Mucosa of stomach (tissue), 1 donor: ENCODE measurements at regions not wholly inside any gene's neighbourhood (a gene's known extent, or its start where the extent isn't known, plus 50 kb on each side); places are given as distances from the start of the nearest gene placed in this dataset.

Source experiments
- H3K27me3 ChIP-seq: one replicate; pipeline ENCODE4 v1.7.0; 2013; ENCODE audit warnings: mild to moderate bottlenecking, low read length; ENCODE audit not compliant: control insufficient read depth, insufficient read depth
- H3K36me3 ChIP-seq: one replicate; pipeline ENCODE4 v1.7.0; 2013; ENCODE audit warnings: low read length; ENCODE audit not compliant: control insufficient read depth, insufficient read depth
- H3K4me1 ChIP-seq: one replicate; pipeline ENCODE4 v1.7.0; 2013; ENCODE audit warnings: mild to moderate bottlenecking, low read length; ENCODE audit not compliant: control insufficient read depth, insufficient read depth
- H3K4me3 ChIP-seq: one replicate; pipeline ENCODE4 v1.7.0; 2013; ENCODE audit warnings: low read length
- H3K9ac ChIP-seq: one replicate; pipeline ENCODE4 v1.7.0; 2013; ENCODE audit warnings: mild to moderate bottlenecking, low read length, moderate library complexity
- H3K9me3 ChIP-seq: one replicate; pipeline ENCODE4 v1.7.0; 2013; ENCODE audit warnings: mild to moderate bottlenecking, low read length, moderate library complexity; ENCODE audit not compliant: control insufficient read depth
- donor health status: Pancreatic carcinoma.

DNA sequence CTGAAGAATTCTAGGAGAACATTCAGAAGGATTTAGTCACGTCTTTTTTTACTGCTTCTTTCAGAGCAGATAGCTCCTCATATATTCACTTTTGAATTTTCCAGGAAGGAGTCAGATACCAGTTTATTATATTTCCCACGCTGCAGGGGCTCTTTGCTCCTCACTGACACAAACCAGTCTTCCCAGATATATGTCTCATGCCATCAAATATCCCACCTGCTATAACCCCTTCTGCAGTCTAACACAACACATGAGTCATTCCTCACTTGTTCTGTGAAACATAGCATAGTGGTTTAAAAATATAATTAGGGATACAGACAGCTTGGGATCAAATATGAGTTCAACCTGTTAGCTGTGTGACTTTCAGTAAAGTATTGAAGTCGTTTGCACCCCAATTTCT lies 251.7 kb upstream of the DPYD start:
- no peaks in the 10 kb centered on the region for H3K27me3 ChIP-seq
- H3K36me3 ChIP-seq: no peaks in the 10 kb centered on the region
- no peak overlapping the region for H3K4me3 ChIP-seq
- no peaks in the 10 kb centered on the region for H3K9me3 ChIP-seq
- no peak overlapping the region for H3K9ac ChIP-seq
- H3K4me1 ChIP-seq: no peaks in the 10 kb centered on the region

DNA sequence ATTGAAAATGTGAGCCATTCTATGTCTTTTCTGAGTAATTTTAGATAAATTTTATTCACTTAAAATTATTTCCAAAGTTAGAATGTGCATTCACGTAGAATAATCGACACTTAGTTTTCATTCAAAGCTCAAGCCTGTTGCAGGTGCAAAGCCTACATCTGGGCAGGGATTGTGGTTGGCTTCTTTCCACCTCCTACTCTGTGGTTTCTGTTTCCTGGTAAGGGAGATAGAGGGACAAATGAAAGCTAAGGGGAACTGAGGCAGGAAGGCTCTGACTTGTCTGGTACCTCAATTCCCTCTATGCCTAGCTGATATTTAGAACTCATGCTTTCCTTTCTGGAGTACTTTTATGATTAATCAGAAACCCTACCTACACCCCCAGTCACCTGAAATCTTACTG lies 251.2 kb upstream of the DPYD start:
- Histone ChIP-seq H3K36me3 (no peaks in the 10 kb centered on the region), H3K4me3 (no peak overlapping the region), H3K4me1 (no peaks in the 10 kb centered on the region), H3K27me3 (no peaks in the 10 kb centered on the region), H3K9me3 (no peaks in the 10 kb centered on the region), H3K9ac (no peak overlapping the region)

DNA sequence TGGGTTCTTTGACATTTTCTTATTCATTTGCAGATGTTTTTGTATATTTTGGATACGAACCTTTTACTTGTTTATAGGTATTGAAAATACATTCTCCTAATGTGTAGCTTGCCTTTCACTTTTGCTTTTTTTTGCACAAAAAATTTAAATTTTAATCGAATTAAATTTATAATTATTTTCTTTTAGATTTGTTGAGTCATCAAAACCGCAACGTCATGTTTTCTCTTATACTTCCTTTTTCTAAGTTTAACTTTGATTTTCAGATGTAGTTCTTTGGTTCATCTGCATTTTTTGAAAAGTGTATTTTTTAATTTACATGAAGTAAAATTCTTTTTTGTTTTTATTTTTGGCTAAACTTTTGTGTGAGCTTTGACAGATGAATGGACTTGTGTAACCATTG lies 243.7 kb upstream of the DPYD start:
- Histone ChIP-seq H3K9me3 (no peaks in the 10 kb centered on the region), H3K27me3 (no peaks in the 10 kb centered on the region), H3K4me3 (no peak overlapping the region), H3K4me1 (no peaks in the 10 kb centered on the region), H3K9ac (no peak overlapping the region), H3K36me3 (no peaks in the 10 kb centered on the region)

DNA sequence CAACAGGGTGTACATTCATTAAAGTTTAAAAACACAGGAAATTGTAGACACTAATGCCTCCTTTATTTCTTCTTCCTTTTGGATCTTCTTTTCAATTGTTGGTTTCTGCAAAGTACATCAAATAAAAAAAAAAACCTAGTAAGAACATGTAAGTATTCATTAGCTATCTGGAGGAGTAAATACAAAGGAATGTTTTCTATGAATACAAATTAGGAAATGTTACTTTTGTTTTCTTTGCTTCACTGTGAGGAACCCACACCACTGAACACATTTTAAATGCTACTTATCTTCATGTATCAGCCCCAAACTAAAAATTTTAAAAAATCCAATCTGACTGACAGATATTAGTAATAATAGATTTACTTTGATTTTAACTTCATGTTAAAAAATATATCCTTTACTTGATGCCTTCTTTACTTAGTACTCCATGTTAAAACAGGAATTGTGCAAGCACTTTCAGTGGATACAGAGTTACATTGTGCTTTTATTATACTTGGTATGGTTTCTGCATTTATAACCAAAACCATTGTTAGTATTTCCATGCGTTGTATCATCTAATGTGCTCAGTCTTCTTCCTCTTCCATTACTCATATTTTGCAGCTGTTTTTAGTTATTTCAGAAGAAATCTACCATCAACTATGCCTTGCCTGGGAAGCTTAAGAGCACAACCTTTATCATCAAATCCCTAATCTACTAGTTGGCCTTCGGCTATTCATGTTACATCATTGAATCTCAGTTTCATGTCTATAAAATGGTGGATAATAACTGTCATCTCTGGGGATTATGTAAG lies 236.9 kb upstream of the DPYD start:
- Histone ChIP-seq H3K27me3 (no peaks in the 10 kb centered on the region), H3K9ac (no peak overlapping the region), H3K4me3 (no peak overlapping the region), H3K9me3 (no peaks in the 10 kb centered on the region), H3K4me1 (no peaks in the 10 kb centered on the region), H3K36me3 (no peaks in the 10 kb centered on the region)

DNA sequence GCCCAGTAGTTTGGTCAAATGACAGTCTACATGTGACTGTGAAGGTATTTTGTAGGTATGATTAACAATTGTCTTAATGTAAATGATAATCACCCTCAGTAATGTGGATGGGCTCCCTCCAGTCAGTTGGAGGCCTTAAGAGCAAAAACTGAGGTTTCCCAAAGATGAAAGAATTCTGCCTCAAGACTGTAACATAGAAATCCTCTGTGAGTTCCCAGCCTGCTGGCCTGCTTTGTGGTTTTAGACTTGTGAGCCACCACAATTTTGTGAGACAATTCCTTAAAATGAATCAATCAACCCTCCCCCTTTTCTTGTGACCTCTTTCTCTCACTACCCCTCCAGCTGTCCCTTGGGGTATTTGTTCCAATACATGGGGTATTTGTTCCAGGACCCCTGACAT lies 226.4 kb upstream of the DPYD start:
- no peaks in the 10 kb centered on the region for H3K27me3 ChIP-seq
- H3K36me3 ChIP-seq: no peaks in the 10 kb centered on the region
- no peak overlapping the region for H3K4me3 ChIP-seq
- H3K9ac ChIP-seq: no peak overlapping the region
- H3K9me3 ChIP-seq: no peaks in the 10 kb centered on the region
- H3K4me1 ChIP-seq: no peaks in the 10 kb centered on the region

DNA sequence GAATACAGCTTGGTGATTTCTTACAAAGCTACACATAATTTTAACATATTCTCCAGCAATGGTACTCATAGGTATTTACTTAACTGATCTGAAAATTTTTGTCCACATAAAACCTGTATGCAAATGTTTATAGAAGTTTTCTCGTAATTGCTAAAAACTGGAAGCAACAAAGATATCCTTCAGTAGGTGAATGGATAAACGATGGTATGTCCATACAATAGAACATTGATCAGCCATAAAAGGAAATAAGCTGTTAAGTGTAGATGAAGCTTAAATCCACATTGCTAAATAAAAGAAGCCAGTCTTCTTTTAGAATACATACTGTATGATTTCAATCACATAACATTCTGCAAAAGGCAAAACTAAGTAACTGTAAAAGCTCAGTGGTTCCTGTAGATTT lies 224.8 kb upstream of the DPYD start:
- Histone ChIP-seq H3K27me3 (no peaks in the 10 kb centered on the region), H3K36me3 (no peaks in the 10 kb centered on the region), H3K4me1 (no peaks in the 10 kb centered on the region), H3K9me3 (no peaks in the 10 kb centered on the region), H3K4me3 (no peak overlapping the region), H3K9ac (no peak overlapping the region)

DNA sequence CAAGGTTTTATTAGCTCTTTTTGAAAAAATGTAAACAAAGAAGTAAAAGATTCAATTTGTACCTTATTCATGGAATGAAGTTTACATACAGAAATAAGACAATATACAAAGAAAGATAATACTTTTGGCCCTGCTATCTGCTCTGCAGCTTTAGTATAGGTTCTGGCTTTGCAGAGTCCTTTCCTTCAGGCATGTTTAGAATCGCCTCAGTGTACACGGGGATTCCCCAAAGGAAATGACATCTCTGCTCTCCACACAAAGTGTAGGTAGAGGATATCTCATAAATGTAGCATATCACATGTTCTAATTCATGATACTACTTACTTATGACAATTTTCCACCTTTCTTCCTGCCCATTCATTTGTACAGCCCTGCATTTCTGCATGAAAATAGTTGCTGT lies 222.6 kb upstream of the DPYD start:
- Histone ChIP-seq H3K4me1 (no peaks in the 10 kb centered on the region), H3K36me3 (no peaks in the 10 kb centered on the region), H3K9ac (no peak overlapping the region), H3K4me3 (no peak overlapping the region), H3K27me3 (no peaks in the 10 kb centered on the region), H3K9me3 (no peaks in the 10 kb centered on the region)

DNA sequence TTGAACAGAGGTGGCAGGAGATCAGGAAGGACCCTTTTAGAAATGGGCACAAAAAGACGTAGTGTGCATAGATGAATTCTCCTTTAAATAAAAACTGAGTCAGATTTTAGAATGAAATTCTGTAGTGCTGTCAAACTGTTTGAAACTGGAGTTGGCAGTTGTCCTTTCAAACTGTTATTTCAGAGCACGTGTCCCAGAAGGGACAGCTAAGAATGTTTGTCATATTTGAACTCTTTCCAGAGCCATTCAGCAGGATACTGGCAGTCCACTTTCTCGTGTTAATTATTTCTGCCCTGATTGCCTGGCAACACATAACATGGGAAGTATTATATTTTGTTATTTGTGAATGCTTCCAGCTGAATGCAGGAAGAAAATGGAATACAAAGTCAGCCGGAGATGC lies 212.3 kb upstream of the DPYD start:
- Histone ChIP-seq H3K4me1 (no peaks in the 10 kb centered on the region), H3K9ac (no peak overlapping the region), H3K9me3 (no peaks in the 10 kb centered on the region), H3K36me3 (no peaks in the 10 kb centered on the region), H3K4me3 (no peak overlapping the region), H3K27me3 (no peaks in the 10 kb centered on the region)

DNA sequence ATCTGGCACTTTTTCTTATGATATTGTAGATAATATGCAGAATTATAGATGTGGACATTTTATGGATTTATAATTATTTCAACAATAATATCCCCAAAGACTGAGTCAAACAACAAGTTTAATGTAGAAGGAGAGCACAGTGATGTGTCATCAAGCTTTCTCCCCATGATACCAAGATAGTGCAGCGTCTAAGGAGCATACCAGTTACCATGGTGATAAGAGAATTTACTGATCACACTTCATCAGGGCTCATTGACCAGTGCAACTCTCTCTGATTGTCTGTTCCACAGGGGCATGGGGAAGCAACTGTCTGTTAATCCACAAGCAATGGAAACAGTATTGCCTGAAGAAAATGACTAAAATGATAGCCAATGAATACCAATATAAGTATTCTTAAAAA lies 209.6 kb upstream of the DPYD start:
- H3K4me1 ChIP-seq: no peaks in the 10 kb centered on the region
- H3K27me3 ChIP-seq: no peaks in the 10 kb centered on the region
- no peaks in the 10 kb centered on the region for H3K9me3 ChIP-seq
- H3K36me3 ChIP-seq: no peaks in the 10 kb centered on the region
- no peak overlapping the region for H3K9ac ChIP-seq
- no peak overlapping the region for H3K4me3 ChIP-seq

DNA sequence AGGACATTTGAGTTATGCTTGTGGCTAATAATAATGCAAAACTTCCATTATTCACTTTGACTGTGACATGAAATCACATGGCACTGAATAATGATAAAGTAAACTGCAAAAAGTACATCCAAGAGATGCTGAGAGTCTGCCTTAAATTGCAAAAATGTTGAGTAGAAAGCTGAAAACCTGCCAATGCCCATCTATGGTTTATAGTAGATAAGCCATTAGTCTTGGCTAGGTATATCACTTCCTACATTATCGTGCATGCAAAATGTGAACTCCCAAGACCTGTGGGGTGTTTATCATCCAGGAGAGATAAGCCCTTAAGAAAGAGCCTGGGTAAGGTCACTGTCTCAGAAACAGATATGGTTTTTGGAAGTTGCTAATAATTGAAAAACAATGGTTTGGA lies 208.7 kb upstream of the DPYD start:
- H3K4me1 ChIP-seq: no peaks in the 10 kb centered on the region
- no peak overlapping the region for H3K9ac ChIP-seq
- no peaks in the 10 kb centered on the region for H3K9me3 ChIP-seq

DNA sequence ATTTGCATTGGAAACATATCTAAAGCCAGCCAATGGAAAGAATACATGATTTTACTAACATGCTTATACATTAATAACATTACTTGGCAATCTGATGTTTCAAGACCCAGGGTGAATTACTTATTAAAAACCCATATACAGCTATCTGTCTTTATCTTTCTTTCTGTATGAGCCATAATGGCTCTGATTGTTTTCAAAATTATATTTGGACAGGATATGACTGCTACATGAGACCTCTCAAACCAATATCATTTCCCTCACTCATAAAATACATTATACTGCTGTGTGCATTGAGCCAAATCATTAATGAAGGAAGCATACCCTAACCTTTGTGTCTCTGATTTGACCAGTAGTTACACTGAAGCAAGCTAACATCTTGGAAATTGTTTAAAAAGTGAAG lies 205.9 kb upstream of the DPYD start:
- Histone ChIP-seq H3K36me3 (no peaks in the 10 kb centered on the region), H3K9ac (no peak overlapping the region), H3K27me3 (no peaks in the 10 kb centered on the region)

More for the DNA sequence above, 208.7 kb upstream of the DPYD start:
- Histone ChIP-seq H3K4me3 (no peak overlapping the region), H3K36me3 (no peaks in the 10 kb centered on the region), H3K27me3 (no peaks in the 10 kb centered on the region)

DNA sequence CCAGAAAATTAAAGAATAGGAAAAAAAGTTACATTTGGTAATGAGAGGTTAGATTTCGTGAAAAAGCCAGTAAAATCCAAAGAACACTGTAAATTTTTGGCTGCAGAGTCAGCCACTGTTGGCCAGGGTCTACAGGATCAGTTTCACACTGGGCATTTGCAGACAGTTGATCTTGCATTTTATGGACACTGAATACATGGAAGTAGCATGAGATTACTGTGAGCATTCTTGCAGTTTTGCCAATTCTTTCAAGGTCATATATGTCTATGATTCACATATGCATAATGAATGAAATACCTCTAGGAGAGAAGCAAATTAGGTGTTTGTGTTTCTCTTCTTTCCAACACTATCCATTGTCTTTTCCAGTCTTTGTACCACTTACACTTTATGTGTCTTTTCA lies 200.8 kb upstream of the DPYD start:
- H3K4me3 ChIP-seq: no peak overlapping the region
- no peak overlapping the region for H3K9ac ChIP-seq
- no peaks in the 10 kb centered on the region for H3K4me1 ChIP-seq
- H3K27me3 ChIP-seq: no peaks in the 10 kb centered on the region
- no peaks in the 10 kb centered on the region for H3K36me3 ChIP-seq
- H3K9me3 ChIP-seq: no peaks in the 10 kb centered on the region

More for the DNA sequence above, 205.9 kb upstream of the DPYD start:
- H3K4me1 ChIP-seq: no peaks in the 10 kb centered on the region
- H3K9me3 ChIP-seq: no peaks in the 10 kb centered on the region
- H3K4me3 ChIP-seq: no peak overlapping the region

DNA sequence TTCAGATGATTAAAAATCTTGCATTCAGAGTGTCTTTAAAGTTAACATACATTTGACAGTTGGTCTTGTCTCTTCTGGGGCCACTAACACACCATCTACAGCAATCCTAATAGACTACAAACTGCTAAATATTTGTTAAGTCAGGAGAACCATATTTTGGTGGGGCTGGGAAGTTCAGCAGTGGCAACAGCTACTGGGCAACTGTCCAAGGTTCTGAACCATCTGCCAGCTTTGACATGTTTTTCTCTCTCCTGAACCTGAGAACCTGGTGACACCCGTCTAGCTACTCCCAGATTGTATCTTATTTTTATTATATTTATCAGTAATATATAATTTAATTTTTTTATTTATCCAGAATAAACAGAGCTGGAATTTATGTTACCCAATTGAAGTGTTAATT lies 199.0 kb upstream of the DPYD start:
- Histone ChIP-seq H3K27me3 (no peaks in the 10 kb centered on the region), H3K36me3 (no peaks in the 10 kb centered on the region), H3K4me3 (no peak overlapping the region), H3K9me3 (no peaks in the 10 kb centered on the region), H3K9ac (no peak overlapping the region), H3K4me1 (no peaks in the 10 kb centered on the region)
